ENCODE measurements at regions not wholly inside any gene's neighbourhood (a gene's known extent, or its start where the extent isn't known, plus 50 kb on each side); places are given as distances from the start of the nearest gene placed in this dataset.

DNA sequence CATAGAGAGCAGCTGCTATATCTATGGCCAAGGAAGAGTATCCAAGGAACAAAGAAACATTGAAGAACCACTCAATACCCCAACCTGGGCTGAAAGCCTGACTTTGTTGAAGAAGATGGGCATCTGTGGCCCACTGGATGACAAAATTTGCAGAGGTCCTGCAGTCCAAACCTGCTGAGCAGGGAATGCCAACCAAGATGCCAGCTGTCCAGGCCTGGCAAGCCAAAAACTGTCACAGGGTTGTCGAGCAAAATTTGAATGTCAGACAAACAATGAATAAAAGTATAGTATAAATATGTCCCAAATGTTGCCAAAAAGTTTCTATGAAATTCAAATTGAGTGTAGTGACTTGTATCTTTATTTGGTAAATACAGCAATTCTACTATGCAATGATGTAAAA is 1040.2 kb downstream of the PCDH9 start:
- Histone ChIP-seq H3K9me3 (ENCODE audit: insufficient read depth, low read depth, low read length) (no peaks in the 10 kb centered on the region), H4K20me1 (ENCODE audit: insufficient read depth, low read length) (no peaks in the 10 kb centered on the region), H3K27ac (ENCODE audit: low read depth, low read length) (no peak overlapping the region), H2AFZ (ENCODE audit: low read depth, low read length) (no peak overlapping the region), H3K79me2 (ENCODE audit: insufficient read depth, low read length) (no peaks in the 10 kb centered on the region), H3K27me3 (ENCODE audit: insufficient read depth, low read length) (no peaks in the 10 kb centered on the region), H3K36me3 (ENCODE audit: insufficient read depth, low read length) (no peaks in the 10 kb centered on the region), H3K4me1 (ENCODE audit: insufficient read depth, low read length) (no peaks in the 10 kb centered on the region), H3K4me3 (ENCODE audit: insufficient read depth, low read depth, low read length) (no peak overlapping the region), H3K4me2 (ENCODE audit: low read length) (no peak overlapping the region), H3K9ac (ENCODE audit: low read length) (no peak overlapping the region)
- DNase-seq (ENCODE audit: low read depth) (no peak), FAIRE-seq (no peak)
- no peaks in the 10 kb centered on the region for H3K27me3 Mint-ChIP-seq (ENCODE audit: low read depth, unreplicated experiment)
- no peaks in the 10 kb centered on the region for H3K36me3 Mint-ChIP-seq (ENCODE audit: low read depth, unreplicated experiment)
- no peak overlapping the region for H3K27ac Mint-ChIP-seq (ENCODE audit: unreplicated experiment)
- no peak overlapping the region for H3K4me3 Mint-ChIP-seq (ENCODE audit: unreplicated experiment)
- no peaks in the 10 kb centered on the region for H3K9me3 Mint-ChIP-seq (ENCODE audit: unreplicated experiment)
- no peaks in the 10 kb centered on the region for H3K4me1 Mint-ChIP-seq (ENCODE audit: low read depth, unreplicated experiment)
- TF ChIP-seq, protein P1, sequence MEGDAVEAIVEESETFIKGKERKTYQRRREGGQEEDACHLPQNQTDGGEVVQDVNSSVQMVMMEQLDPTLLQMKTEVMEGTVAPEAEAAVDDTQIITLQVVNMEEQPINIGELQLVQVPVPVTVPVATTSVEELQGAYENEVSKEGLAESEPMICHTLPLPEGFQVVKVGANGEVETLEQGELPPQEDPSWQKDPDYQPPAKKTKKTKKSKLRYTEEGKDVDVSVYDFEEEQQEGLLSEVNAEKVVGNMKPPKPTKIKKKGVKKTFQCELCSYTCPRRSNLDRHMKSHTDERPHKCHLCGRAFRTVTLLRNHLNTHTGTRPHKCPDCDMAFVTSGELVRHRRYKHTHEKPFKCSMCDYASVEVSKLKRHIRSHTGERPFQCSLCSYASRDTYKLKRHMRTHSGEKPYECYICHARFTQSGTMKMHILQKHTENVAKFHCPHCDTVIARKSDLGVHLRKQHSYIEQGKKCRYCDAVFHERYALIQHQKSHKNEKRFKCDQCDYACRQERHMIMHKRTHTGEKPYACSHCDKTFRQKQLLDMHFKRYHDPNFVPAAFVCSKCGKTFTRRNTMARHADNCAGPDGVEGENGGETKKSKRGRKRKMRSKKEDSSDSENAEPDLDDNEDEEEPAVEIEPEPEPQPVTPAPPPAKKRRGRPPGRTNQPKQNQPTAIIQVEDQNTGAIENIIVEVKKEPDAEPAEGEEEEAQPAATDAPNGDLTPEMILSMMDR (IDR thresholded peaks at IDR 0.05; ENCODE audit: insufficient read depth, low read depth, low read length): no peak
- no peak for TF ChIP-seq EZH2 (IDR thresholded peaks at IDR 0.05; ENCODE audit: insufficient read depth, low read length)

DNA sequence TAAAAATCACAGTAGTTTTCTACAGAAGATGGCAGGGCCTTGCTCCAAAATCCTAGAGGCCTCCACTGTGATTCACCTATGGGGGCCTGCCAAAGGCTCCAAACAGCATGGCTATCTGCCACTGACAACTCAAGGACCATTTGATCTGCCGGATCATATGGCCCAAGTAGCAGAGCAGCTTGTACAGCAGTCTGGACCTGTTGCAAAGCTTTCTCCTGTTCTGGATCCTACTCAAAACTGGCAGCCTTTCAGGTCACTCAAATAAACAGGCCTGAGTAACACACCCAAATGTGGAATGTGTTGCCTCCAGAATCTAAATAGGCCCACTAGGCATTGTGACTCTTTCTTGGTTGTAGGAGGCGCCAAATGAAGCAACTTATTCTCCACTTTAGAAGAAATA is 1049.3 kb downstream of the PCDH9 start:
- DNase-seq (ENCODE audit: low read depth): no peak
- Histone ChIP-seq H4K20me1 (ENCODE audit: insufficient read depth, low read length) (no peaks in the 10 kb centered on the region), H2AFZ (ENCODE audit: low read depth, low read length) (no peak overlapping the region), H3K27ac (ENCODE audit: low read depth, low read length) (no peak overlapping the region), H3K4me1 (ENCODE audit: insufficient read depth, low read length) (no peaks in the 10 kb centered on the region), H3K9ac (ENCODE audit: low read length) (no peak overlapping the region), H3K4me2 (ENCODE audit: low read length) (no peak overlapping the region), H3K79me2 (ENCODE audit: insufficient read depth, low read length) (no peaks in the 10 kb centered on the region), H3K36me3 (ENCODE audit: insufficient read depth, low read length) (no peaks in the 10 kb centered on the region), H3K4me3 (ENCODE audit: insufficient read depth, low read depth, low read length) (no peak overlapping the region), H3K27me3 (ENCODE audit: insufficient read depth, low read length) (no peaks in the 10 kb centered on the region), H3K9me3 (ENCODE audit: insufficient read depth, low read depth, low read length) (no peaks in the 10 kb centered on the region)
- H3K27me3 Mint-ChIP-seq (ENCODE audit: low read depth, unreplicated experiment): no peaks in the 10 kb centered on the region
- H3K27ac Mint-ChIP-seq (ENCODE audit: unreplicated experiment): no peak overlapping the region
- FAIRE-seq: no peak
- H3K4me3 Mint-ChIP-seq (ENCODE audit: unreplicated experiment): no peak overlapping the region
- TF ChIP-seq, protein P1 (IDR thresholded peaks at IDR 0.05; ENCODE audit: insufficient read depth, low read depth, low read length): no peak
- no peak for TF ChIP-seq EZH2 (IDR thresholded peaks at IDR 0.05; ENCODE audit: insufficient read depth, low read length)
- H3K9me3 Mint-ChIP-seq (ENCODE audit: unreplicated experiment): peaks cover 4% of the 10 kb centered on the region
- H3K4me1 Mint-ChIP-seq (ENCODE audit: low read depth, unreplicated experiment): no peaks in the 10 kb centered on the region
- no peaks in the 10 kb centered on the region for H3K36me3 Mint-ChIP-seq (ENCODE audit: low read depth, unreplicated experiment)

DNA sequence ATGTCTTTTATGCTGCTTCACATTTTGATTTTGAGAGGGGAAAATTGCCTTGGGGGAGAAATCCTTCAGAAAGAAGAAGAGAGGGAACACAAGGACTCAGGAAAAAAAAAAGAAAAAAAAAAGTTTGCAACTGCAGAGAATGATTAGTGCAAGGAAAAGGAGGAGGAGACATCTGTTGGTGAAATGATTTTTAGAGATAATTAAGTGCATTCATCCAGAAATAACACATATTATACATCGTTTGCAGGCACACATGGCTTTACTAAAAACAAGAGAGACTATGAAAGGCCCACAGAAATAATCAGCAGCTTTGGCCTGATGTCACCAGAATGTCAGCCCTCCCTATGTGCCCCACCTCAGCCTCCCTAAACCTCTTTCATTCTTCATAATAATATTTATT is 1058.2 kb downstream of the PCDH9 start:
- no peak overlapping the region for H3K4me3 Mint-ChIP-seq (ENCODE audit: unreplicated experiment)
- TF ChIP-seq, protein P1 (IDR thresholded peaks at IDR 0.05; ENCODE audit: insufficient read depth, low read depth, low read length): no peak
- TF ChIP-seq EZH2 (IDR thresholded peaks at IDR 0.05; ENCODE audit: insufficient read depth, low read length): no peak
- Histone ChIP-seq H4K20me1 (ENCODE audit: insufficient read depth, low read length) (no peaks in the 10 kb centered on the region), H3K4me1 (ENCODE audit: insufficient read depth, low read length) (no peaks in the 10 kb centered on the region), H3K27me3 (ENCODE audit: insufficient read depth, low read length) (no peaks in the 10 kb centered on the region), H2AFZ (ENCODE audit: low read depth, low read length) (no peak overlapping the region), H3K9ac (ENCODE audit: low read length) (no peak overlapping the region), H3K79me2 (ENCODE audit: insufficient read depth, low read length) (no peaks in the 10 kb centered on the region), H3K36me3 (ENCODE audit: insufficient read depth, low read length) (no peaks in the 10 kb centered on the region), H3K4me3 (ENCODE audit: insufficient read depth, low read depth, low read length) (no peak overlapping the region), H3K27ac (ENCODE audit: low read depth, low read length) (no peak overlapping the region), H3K4me2 (ENCODE audit: low read length) (no peak overlapping the region), H3K9me3 (ENCODE audit: insufficient read depth, low read depth, low read length) (no peaks in the 10 kb centered on the region)
- H3K27ac Mint-ChIP-seq (ENCODE audit: unreplicated experiment): no peak overlapping the region
- no peaks in the 10 kb centered on the region for H3K36me3 Mint-ChIP-seq (ENCODE audit: low read depth, unreplicated experiment)
- DNase-seq (ENCODE audit: low read depth) (no peak), FAIRE-seq (no peak)
- no peaks in the 10 kb centered on the region for H3K4me1 Mint-ChIP-seq (ENCODE audit: low read depth, unreplicated experiment)
- no peaks in the 10 kb centered on the region for H3K27me3 Mint-ChIP-seq (ENCODE audit: low read depth, unreplicated experiment)
- no peaks in the 10 kb centered on the region for H3K9me3 Mint-ChIP-seq (ENCODE audit: unreplicated experiment)

Data from astrocyte (in vitro differentiated cells and primary cell).